Hematopoietic multipotent progenitor cell treated with erythropoietin and hydrocortisone succinate and interleukin-3 and kit ligand, for 15 days (in vitro differentiated cells): ENCODE measurements at regions not wholly inside any gene's neighbourhood (a gene's known extent, or its start where the extent isn't known, plus 50 kb on each side); places are given as distances from the start of the nearest gene placed in this dataset.

ENCODE experiments used
- DNase-seq: peaks from one replicate; pipeline ENCODE4 v3.0.0-alpha.2; 2015; ENCODE audit warnings: low spot score

- DNase-seq = no peak
These were observed 127.0 kb downstream of the PRELID2 start for GRCh38 chr5:145708169-145708568.

- no peak for DNase-seq
These were observed 130.4 kb downstream of the PRELID2 start for GRCh38 chr5:145704724-145705123.

GRCh38 chr5:145703856-145704255 lies 131.3 kb downstream of the PRELID2 start:
- no peak for DNase-seq

GRCh38 chr5:145701404-145701803 lies 133.7 kb downstream of the PRELID2 start:
- no peak for DNase-seq

GRCh38 chr5:145699846-145700245 lies 135.3 kb downstream of the PRELID2 start:
- DNase-seq = no peak

GRCh38 chr5:145697251-145697990 lies 137.7 kb downstream of the PRELID2 start:
- peak; percentile 43 for DNase-seq

- no peak for DNase-seq
These were observed 145.9 kb downstream of the PRELID2 start for GRCh38 chr5:145689235-145689634.

GRCh38 chr5:145687943-145688342 lies 147.2 kb downstream of the PRELID2 start:
- no peak for DNase-seq

- no peak for DNase-seq
These were observed 149.7 kb downstream of the PRELID2 start for GRCh38 chr5:145685417-145685816.

GRCh38 chr5:145683431-145683830 lies 151.7 kb downstream of the PRELID2 start:
- no peak for DNase-seq

- DNase-seq = no peak
These were observed 152.8 kb downstream of the PRELID2 start for GRCh38 chr5:145682197-145682899.

GRCh38 chr5:145681686-145682085 lies 153.5 kb downstream of the PRELID2 start:
- DNase-seq = peak; percentile 82

GRCh38 chr5:145681216-145681615 lies 153.9 kb downstream of the PRELID2 start:
- no peak for DNase-seq

- DNase-seq = no peak
These were observed 154.4 kb downstream of the PRELID2 start for GRCh38 chr5:145680767-145681166.

- no peak for DNase-seq
These were observed 155.0 kb downstream of the PRELID2 start for GRCh38 chr5:145680169-145680568.

- no peak for DNase-seq
These were observed 156.9 kb downstream of the PRELID2 start for GRCh38 chr5:145678255-145678654.

- DNase-seq = no peak
These were observed 161.4 kb downstream of the PRELID2 start for GRCh38 chr5:145673786-145674185.

- no peak for DNase-seq
These were observed 166.4 kb downstream of the PRELID2 start for GRCh38 chr5:145668714-145669113.

- DNase-seq = no peak
These were observed 167.4 kb downstream of the PRELID2 start for GRCh38 chr5:145667742-145668141.

GRCh38 chr5:145666591-145666990 lies 168.6 kb downstream of the PRELID2 start:
- no peak for DNase-seq

GRCh38 chr5:145661737-145662485 lies 173.2 kb downstream of the PRELID2 start:
- DNase-seq = no peak

- no peak for DNase-seq
These were observed 174.1 kb downstream of the PRELID2 start for GRCh38 chr5:145660897-145661640.
